GM18909 (cell line): ENCODE measurements at regions not wholly inside any gene's neighbourhood (a gene's known extent, or its start where the extent isn't known, plus 50 kb on each side); places are given as distances from the start of the nearest gene placed in this dataset.

ENCODE experiments used
- ATAC-seq: cut with Tn5 transposase; IDR thresholded peaks from one replicate; pipeline ENCODE4 v1.9.1; 2021; ENCODE audit warnings: mild to moderate bottlenecking; ENCODE audit not compliant: unreplicated experiment, poor library complexity

DNA sequence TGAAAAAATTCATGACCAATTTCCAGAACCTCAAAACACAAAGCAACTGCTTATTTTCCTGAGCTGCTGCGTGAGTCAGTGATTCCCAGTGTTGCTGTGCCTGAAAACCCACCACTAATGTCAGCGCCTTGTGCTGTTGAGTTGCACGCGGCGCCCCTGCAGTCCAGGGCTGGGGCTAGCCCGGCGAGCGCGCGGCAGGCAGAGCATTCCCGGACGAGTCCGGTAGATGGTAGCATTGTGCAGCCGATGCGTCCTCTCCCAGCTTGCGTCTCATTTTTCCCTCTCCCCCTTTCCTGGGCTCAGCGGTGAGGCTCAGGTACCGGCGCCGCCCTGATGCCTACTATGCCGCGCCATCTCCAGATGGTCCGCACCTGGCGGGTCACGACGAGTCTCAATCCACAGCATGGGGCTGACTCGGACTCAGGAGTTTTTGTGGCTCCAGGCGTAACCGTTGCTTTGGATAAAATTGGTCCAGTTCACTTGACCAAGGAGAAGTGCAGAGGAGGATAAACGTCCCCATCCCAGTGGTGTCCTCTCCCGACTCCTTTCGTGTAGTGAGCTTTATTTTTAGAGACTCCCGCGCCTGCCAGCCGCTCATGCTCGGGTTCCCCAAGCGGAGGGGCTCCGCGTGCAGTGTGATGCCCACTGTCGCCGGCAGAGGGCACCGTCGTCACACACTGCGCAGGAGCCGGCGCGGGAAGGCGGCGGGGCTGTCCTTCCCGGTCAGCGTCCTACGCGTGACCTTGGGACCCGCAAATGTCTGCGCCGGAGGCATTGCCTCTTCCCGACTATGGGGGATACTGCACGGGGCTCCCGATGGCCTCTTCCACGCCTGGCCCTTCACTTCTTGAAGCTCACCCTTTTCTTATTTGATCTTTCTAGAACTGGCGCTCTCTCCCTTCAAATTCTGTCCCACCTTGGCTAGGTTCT lies 53.6 kb upstream of the IGFBP7 start:
- peak; percentile 97 for ATAC-seq

GRCh38 chr4:57162499-57163019 lies 52.4 kb upstream of the IGFBP7 start:
- no peak for ATAC-seq
